ENCODE measurements at regions not wholly inside any gene's neighbourhood (a gene's known extent, or its start where the extent isn't known, plus 50 kb on each side); places are given as distances from the start of the nearest gene placed in this dataset.

- POLR2A ChIA-PET, result no interaction called here
- no peak for DNase-seq (ENCODE audit: low read depth, low spot score)
- CTCF ChIA-PET, result no interaction called here
- H3K4me3 ChIP-seq (ENCODE audit: low read depth, low read length), result no peak overlapping the region
- no peak for TF ChIP-seq CTCF (IDR thresholded peaks at IDR 0.05; ENCODE audit: insufficient read depth, low read length, missing control alignments)
Measured at GRCh38 chr2:352696-353095, 64.8 kb upstream of the ALKAL2 start.

GRCh38 chr2:349390-349789 lies 61.5 kb upstream of the ALKAL2 start:
- ChIA-PET POLR2A (no interaction called here), CTCF (no interaction called here)
- H3K4me3 ChIP-seq (ENCODE audit: low read depth, low read length), result no peak overlapping the region
- no peak for TF ChIP-seq CTCF (IDR thresholded peaks at IDR 0.05; ENCODE audit: insufficient read depth, low read length, missing control alignments)
- DNase-seq (ENCODE audit: low read depth, low spot score), result no peak

GRCh38 chr2:348361-348916 lies 60.5 kb upstream of the ALKAL2 start:
- CTCF ChIA-PET, result no interaction called here
- DNase-seq (ENCODE audit: low read depth, low spot score), result no peak
- H3K4me3 ChIP-seq (ENCODE audit: low read depth, low read length), result no peak overlapping the region
- no peak for TF ChIP-seq CTCF (IDR thresholded peaks at IDR 0.05; ENCODE audit: insufficient read depth, low read length, missing control alignments)
- POLR2A ChIA-PET, result no interaction called here

GRCh38 chr2:344811-345210 lies 56.9 kb upstream of the ALKAL2 start:
- H3K4me3 ChIP-seq (ENCODE audit: low read depth, low read length), result no peak overlapping the region
- TF ChIP-seq CTCF (IDR thresholded peaks at IDR 0.05; ENCODE audit: insufficient read depth, low read length, missing control alignments), result no peak
- no peak for DNase-seq (ENCODE audit: low read depth, low spot score)
- ChIA-PET CTCF (no interaction called here), POLR2A (no interaction called here)

- POLR2A ChIA-PET, result no interaction called here
- no peak for DNase-seq (ENCODE audit: low read depth, low spot score)
- no peak for TF ChIP-seq CTCF (IDR thresholded peaks at IDR 0.05; ENCODE audit: insufficient read depth, low read length, missing control alignments)
- no peak overlapping the region for H3K4me3 ChIP-seq (ENCODE audit: low read depth, low read length)
- CTCF ChIA-PET, result no interaction called here
Measured at GRCh38 chr2:343355-343754, 55.5 kb upstream of the ALKAL2 start.

GRCh38 chr2:341912-342311 lies 54.0 kb upstream of the ALKAL2 start:
- DNase-seq (ENCODE audit: low read depth, low spot score), result no peak
- no peak overlapping the region for H3K4me3 ChIP-seq (ENCODE audit: low read depth, low read length)
- ChIA-PET POLR2A (no interaction called here), CTCF (no interaction called here)
- TF ChIP-seq CTCF (IDR thresholded peaks at IDR 0.05; ENCODE audit: insufficient read depth, low read length, missing control alignments), result no peak
